Esophagus squamous epithelium (tissue), 5 donors: ENCODE measurements at regions not wholly inside any gene's neighbourhood (a gene's known extent, or its start where the extent isn't known, plus 50 kb on each side); places are given as distances from the start of the nearest gene placed in this dataset.

Experiments used
- DNase-seq: peaks from one replicate; lab custom pipeline; 2025; lab: John Stamatoyannopoulos, UW
- H3K27ac ChIP-seq, 4 donors: fragments of 200-600 bp; sonication (generic); one replicate each; pipeline ENCODE4 v1.5.1; 2016 to 2019; ENCODE audit warnings: mild to moderate bottlenecking in 1 of 4
- H3K27me3 ChIP-seq, 4 donors: fragments of 200-600 bp; sonication (generic); 1 replicate in 3 of 4; 2 replicates in 1 of 4; pipeline versions ENCODE4 v1.5.1 to v1.6.0; 2017 to 2021; ENCODE audit warnings: antibody characterized with exemption in 1 of 4
- H3K36me3 ChIP-seq, 3 donors: fragments of 200-600 bp; sonication (generic); one replicate each; pipeline ENCODE4 v1.5.1; 2016 to 2019
- H3K4me1 ChIP-seq, 3 donors: fragments of 200-600 bp; sonication (generic); one replicate each; pipeline ENCODE4 v1.5.1; 2017 to 2019
- H3K4me3 ChIP-seq, 4 donors: fragments of 200-600 bp; sonication (generic); 1 replicate in 3 of 4; 2 replicates in 1 of 4; pipeline ENCODE4 v1.5.1; 2016 to 2019; ENCODE audit warnings: mild to moderate bottlenecking in 2 of 4, moderate library complexity in 1 of 4
- H3K9me3 ChIP-seq, 3 donors: fragments of 200-600 bp; sonication (generic); one replicate each; pipeline ENCODE4 v1.5.1; 2016 to 2019
- POLR2A ChIP-seq, 4 donors: fragments of 450-650 bp; IDR thresholded peaks; one replicate each; pipeline ENCODE4 v1.6.1; 2017; ENCODE audit warnings: antibody characterized with exemption in 4 of 4, mild to moderate bottlenecking in 4 of 4, moderate library complexity in 3 of 4
- WGBS, 2 donors: methylation state at CpG; one replicate each; pipeline ENCODE4 v1.1.5; 2018; 5-methylcytosine and 5-hydroxymethylcytosine counted together
- intact Hi-C: fragments of 100-400 bp; cut with DNase I; formaldehyde crosslinking; loops from one replicate; pipeline ENCODE4 v1.15.0; 2022
- TF ChIP-seq, protein P1 (sequence below), 6 experiments: fragments of 450-650 bp in 4 of 6; fragments of 200-600 bp in 2 of 6; sonication (generic) in 2 of 6; IDR thresholded peaks; one replicate each; pipeline ENCODE4 v1.5.1; 2016 to 2019; ENCODE audit warnings: antibody characterized with exemption in 6 of 6, mild to moderate bottlenecking in 4 of 6, moderate library complexity in 4 of 6
- donor health status: DM: yes; HTN: yes; CAD: no.

DNA sequence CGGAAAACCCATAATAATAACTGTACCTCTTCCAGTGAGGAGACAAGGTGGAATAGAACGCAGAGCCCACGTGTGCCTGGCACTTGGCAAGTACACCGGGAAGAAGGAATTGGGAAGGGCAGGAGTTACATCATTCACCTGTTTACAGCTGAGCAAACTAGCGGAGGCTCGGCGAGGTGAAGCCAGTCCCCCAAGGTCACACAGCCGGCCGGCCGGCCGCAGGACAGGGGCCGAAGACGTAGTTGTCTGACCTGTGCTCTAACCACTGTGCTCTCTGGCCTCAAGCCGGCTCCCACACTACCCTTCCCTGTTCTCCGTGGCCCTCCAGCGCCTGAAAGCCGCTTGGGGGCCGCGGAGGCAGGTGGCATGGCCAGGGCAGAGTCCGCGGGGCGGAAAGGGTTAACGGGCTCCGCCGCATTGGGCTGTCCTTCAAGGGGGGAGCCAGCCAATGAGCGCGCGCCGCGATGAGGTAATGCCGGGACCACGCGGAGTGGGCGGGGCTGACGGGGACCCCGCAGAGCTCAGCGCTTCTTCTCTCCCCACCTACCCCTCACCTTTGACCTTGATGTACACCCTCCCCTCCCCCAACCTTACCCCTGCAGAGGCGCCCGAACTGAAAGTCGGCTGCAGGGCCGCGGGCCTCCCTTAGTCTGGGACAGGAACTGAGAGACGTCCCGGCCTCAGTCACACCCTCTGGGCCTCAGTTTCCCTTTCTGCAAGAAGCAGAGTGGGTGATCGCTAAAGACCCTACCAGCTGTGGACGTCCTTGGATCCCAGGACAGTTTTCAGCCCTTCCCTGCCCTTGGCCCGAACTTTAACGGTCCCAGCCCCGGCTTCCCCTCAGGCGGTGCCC lies 125.1 kb downstream of the C9orf50 start:
- Histone ChIP-seq H3K4me3 (peak overlapping the region; percentile 50 to 77 (median 61)), H3K9me3 (no peaks in the 10 kb centered on the region), H3K27me3 (no peaks in the 10 kb centered on the region), H3K4me1 (peaks cover 49 to 100% (median 55%) of the 10 kb centered on the region in 3 donors), H3K27ac (peak overlapping the region; percentile 95 to 98 (median 96)), H3K36me3 (peaks cover 0 to 7% (median 0%) of the 10 kb centered on the region in 3 donors)
- intact Hi-C loops: loop anchor here (2.0 kb wide), 1 partner anchor 319 kb away; no protein-coding TSS in a partner anchor
- 0 to 13% methylated on average over 5 to 22 of the region's 50 CpGs for whole genome bisulfite sequencing, 2 donors
- DNase-seq: peak; percentile 40
- TF ChIP-seq, protein P1, sequence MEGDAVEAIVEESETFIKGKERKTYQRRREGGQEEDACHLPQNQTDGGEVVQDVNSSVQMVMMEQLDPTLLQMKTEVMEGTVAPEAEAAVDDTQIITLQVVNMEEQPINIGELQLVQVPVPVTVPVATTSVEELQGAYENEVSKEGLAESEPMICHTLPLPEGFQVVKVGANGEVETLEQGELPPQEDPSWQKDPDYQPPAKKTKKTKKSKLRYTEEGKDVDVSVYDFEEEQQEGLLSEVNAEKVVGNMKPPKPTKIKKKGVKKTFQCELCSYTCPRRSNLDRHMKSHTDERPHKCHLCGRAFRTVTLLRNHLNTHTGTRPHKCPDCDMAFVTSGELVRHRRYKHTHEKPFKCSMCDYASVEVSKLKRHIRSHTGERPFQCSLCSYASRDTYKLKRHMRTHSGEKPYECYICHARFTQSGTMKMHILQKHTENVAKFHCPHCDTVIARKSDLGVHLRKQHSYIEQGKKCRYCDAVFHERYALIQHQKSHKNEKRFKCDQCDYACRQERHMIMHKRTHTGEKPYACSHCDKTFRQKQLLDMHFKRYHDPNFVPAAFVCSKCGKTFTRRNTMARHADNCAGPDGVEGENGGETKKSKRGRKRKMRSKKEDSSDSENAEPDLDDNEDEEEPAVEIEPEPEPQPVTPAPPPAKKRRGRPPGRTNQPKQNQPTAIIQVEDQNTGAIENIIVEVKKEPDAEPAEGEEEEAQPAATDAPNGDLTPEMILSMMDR (IDR thresholded peaks at IDR 0.05): no peak
- peak in 1 of 4 donors; percentile 14 for TF ChIP-seq POLR2A (IDR thresholded peaks at IDR 0.05)

DNA sequence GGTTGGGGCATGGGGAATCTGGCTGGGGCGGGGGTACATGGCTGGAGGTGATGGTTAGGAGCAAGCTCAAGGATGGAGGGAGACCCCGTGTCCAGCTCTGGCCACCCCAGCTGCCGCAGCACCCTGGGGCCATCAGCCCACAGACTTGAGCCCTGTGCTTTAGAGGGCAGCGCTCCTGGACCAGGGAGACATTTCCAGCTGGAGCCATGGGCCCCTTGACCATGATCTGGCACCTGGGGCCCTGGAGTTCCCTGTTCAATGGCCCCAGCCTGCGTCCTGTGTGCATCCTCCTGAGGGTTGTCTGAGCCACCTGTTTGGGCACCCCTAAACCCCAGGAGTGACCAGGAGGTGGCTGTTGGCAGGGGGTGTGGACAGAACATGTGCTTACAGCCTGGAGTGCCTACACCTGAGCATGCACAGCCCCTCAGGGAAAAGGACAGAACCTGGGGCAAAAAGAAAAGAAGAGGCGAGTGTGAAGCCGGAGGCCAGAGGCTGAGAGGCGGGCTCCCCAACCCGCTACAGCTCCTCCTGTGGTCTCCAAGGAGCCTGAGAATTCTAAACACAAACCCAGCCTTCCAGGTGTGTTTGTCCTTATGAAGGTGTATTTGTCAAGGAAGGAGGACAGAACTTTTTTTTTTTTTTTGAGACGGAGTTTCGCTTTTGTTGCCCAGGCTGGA lies 126.7 kb downstream of the C9orf50 start:
- Histone ChIP-seq H3K4me1 (peaks cover 62 to 100% (median 65%) of the 10 kb centered on the region in 3 donors), H3K36me3 (peaks cover 0 to 7% (median 0%) of the 10 kb centered on the region in 3 donors), H3K4me3 (no peak overlapping the region), H3K9me3 (no peaks in the 10 kb centered on the region), H3K27me3 (no peaks in the 10 kb centered on the region), H3K27ac (peak overlapping the region; percentile 95 to 98 (median 96))
- DNase-seq: no peak
- TF ChIP-seq, protein P1 (IDR thresholded peaks at IDR 0.05): no peak
- TF ChIP-seq POLR2A (IDR thresholded peaks at IDR 0.05): no peak
- intact Hi-C loops: loop anchor here (2.0 to 5.0 kb wide), 2 partner anchors 118 to 317 kb away; no protein-coding TSS in a partner anchor
- 72 to 77% methylated on average over 6 to 10 of the region's 11 CpGs for WGBS, 2 donors

DNA sequence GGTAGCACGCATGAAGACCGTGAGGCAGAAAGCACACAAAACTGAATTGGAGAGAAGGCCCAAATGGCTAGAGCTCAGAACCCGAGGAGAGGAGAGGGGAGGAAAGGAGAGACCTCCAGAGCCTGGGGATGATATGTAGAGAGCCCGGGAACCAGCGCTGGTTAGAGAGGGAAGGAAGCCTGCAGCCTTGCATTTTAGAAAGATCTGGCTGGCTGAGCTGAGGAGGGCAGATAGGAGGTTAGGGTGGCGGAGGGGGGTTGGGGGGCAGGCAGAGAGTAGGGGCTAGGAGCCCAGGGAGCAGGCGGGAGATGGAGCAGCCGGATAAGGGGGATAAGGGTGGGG lies 127.2 kb downstream of the C9orf50 start:
- no peaks in the 10 kb centered on the region for H3K27me3 ChIP-seq
- H3K36me3 ChIP-seq: peaks cover 0 to 7% (median 0%) of the 10 kb centered on the region in 3 donors
- 79 to 84% methylated on average over 8 of the region's 8 CpGs for WGBS, 2 donors
- intact Hi-C loops: loop anchor here (2.0 to 5.0 kb wide), 2 partner anchors 119 to 317 kb away; no protein-coding TSS in a partner anchor
- TF ChIP-seq, protein P1 (IDR thresholded peaks at IDR 0.05): no peak
- no peak for TF ChIP-seq POLR2A (IDR thresholded peaks at IDR 0.05)
- H3K4me3 ChIP-seq: no peak overlapping the region
- no peaks in the 10 kb centered on the region for H3K9me3 ChIP-seq
- DNase-seq: no peak
- peaks cover 62 to 100% (median 69%) of the 10 kb centered on the region in 3 donors for H3K4me1 ChIP-seq
- peak overlapping the region in 3 of 4 donors; percentile 62 to 96 (median 95) for H3K27ac ChIP-seq

DNA sequence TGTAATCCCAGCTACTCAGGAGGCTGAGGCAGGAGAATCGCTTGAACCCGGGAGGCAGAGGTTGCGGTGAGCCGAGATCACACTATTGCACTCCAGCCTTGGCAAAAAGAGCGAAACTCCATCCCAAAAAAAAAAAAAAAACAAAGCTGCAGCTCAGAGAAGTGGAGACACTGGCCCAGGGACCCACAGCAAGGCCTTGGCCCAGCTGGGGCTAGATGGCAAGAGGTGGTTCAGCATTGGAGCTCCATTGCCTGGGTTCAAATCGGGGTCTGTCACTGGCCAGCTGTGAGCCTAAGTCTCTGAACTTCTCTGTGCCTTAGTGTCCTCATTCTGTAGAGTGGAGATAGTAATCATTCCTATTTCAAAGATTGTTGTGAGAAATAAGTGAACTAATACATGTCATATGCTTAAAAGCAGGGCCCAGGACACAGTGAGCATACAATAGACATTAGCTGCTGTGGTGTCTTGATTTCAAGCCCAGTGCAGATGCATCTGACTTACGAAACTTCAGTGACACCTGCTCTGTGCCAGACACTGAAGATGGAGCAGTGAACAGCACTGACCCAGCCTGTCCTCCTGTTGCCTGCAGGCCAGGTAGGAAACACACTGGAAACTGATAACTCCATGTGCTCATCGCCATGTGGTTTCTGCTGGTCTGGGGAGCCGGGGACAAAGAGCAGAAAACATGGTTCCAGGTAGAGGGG lies 127.7 kb downstream of the C9orf50 start:
- no peak overlapping the region for H3K4me3 ChIP-seq
- TF ChIP-seq, protein P1 (IDR thresholded peaks at IDR 0.05): no peak
- no peak for TF ChIP-seq POLR2A (IDR thresholded peaks at IDR 0.05)
- WGBS, 2 donors: 81 to 83% methylated on average over 8 to 9 of the region's 9 CpGs

More for the DNA sequence above, 127.7 kb downstream of the C9orf50 start:
- Histone ChIP-seq H3K4me1 (peaks cover 58 to 100% (median 68%) of the 10 kb centered on the region in 3 donors), H3K36me3 (peaks cover 0 to 7% (median 0%) of the 10 kb centered on the region in 3 donors), H3K27ac (peak overlapping the region in 3 of 4 donors; percentile 62 to 98 (median 96)), H3K9me3 (no peaks in the 10 kb centered on the region), H3K27me3 (no peaks in the 10 kb centered on the region)
- no peak for DNase-seq
- intact Hi-C loops: loop anchor here (5.0 kb wide), 1 partner anchor 119 kb away; no protein-coding TSS in a partner anchor
